Pancreas (tissue), 10 donors: ENCODE measurements at regions not wholly inside any gene's neighbourhood (a gene's known extent, or its start where the extent isn't known, plus 50 kb on each side); places are given as distances from the start of the nearest gene placed in this dataset.

Source experiments
- ATAC-seq, 4 donors: fragments of 200-7000 bp; cut with Tn5 transposase; one replicate each; pipeline versions ENCODE4 v1.8.0 to v1.9.1; 2020; ENCODE audit warnings: mild to moderate bottlenecking in 4 of 4, moderate library complexity in 4 of 4
- DNase-seq, 6 donors: peaks; one replicate each; pipeline ENCODE4 v3.0.0-alpha.2; 2020
- FAIRE-seq: peaks from 2 replicates; lab custom pipeline; 2012; peaks lifted over from hg19 to GRCh38; lab: Jason Lieb, UNC
- H3K27ac ChIP-seq, 4 donors: fragments of 200-600 bp; sonication (generic); 1 replicate in 3 of 4; 2 replicates in 1 of 4; pipeline versions ENCODE4 v1.5.0 to v1.8.0; 2020
- H3K27me3 ChIP-seq, 4 donors: fragments of 200-600 bp; one replicate each; pipeline ENCODE4 v1.8.0; 2021
- H3K36me3 ChIP-seq, 3 donors: fragments of 200-600 bp; sonication (generic) in 1 of 3; one replicate each; pipeline versions ENCODE4 v1.5.0 to v1.8.0; 2020 to 2021
- H3K4me1 ChIP-seq, 3 donors: fragments of 200-600 bp; one replicate each; pipeline ENCODE4 v1.8.0; 2021
- H3K4me3 ChIP-seq, 4 donors: fragments of 200-600 bp; sonication (generic) in 2 of 4; one replicate each; pipeline versions ENCODE4 v1.5.0 to v1.8.0; 2020 to 2021
- H3K9me3 ChIP-seq, 4 donors: fragments of 200-600 bp; one replicate each; pipeline ENCODE4 v1.8.0; 2021
- WGBS, 2 donors: extraction: QIAGEN DNeasy Blood & Tissue Kit; methylation state at CpG; one replicate each; pipeline ENCODE4 v1.1.7; 2013; 5-methylcytosine and 5-hydroxymethylcytosine counted together
- intact Hi-C, 3 donors: fragments of 100-400 bp; cut with DNase I; formaldehyde crosslinking; loops; one replicate each; pipeline versions ENCODE4 v1.11.1 to v1.14.2; 2022
- TF ChIP-seq, protein P1 (sequence below), 4 donors: fragments of 200-600 bp; sonication (generic) in 3 of 4; IDR thresholded peaks; one replicate each; pipeline versions ENCODE4 v1.5.0 to v1.8.0; 2021; ENCODE audit warnings: antibody characterized with exemption in 4 of 4
- donor health status: healthy with polysubstance abuse.
- donor health status: DM: no; HTN: no; CAD: no; lungs with moderate emphysema.
- donor health status: DM: no; HTN: no; CAD: no.
- donor health status: control.
- donor health status: control.
- donor health status: Bipolar disorder and iron deficiency.
- donor health status: DM: yes; HTN: yes; CAD: no.
- donor health status: DM: no; HTN: no; CAD: no.
- donor health status: DM: no; HTN: no; CAD: no.
- donor health status: DM: yes; HTN: yes; CAD: no.

DNA sequence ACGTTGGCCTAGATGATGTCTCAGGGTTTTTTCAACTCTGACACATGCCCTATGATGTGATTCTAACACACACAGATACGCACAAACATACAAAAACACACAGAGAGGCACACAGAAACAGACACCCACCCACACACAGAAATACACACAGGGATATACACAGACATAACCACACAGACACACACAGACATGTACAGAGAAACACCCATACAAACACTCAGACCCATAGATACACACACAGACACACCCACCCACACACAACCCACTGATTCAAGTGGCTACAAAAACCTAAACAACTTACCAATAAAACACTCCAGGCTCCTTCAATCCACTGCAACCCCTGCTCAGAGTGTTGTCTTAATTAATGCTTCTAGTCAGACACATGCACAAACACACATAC lies 244.6 kb upstream of the CCL2 start:
- DNase-seq (no peak), FAIRE-seq (no peak), ATAC-seq (no peak)
- Histone ChIP-seq H3K4me3 (no peak overlapping the region), H3K27ac (no peak overlapping the region), H3K27me3 (peaks cover 0 to 5% (median 0%) of the 10 kb centered on the region in 4 donors), H3K4me1 (no peaks in the 10 kb centered on the region), H3K36me3 (no peaks in the 10 kb centered on the region), H3K9me3 (no peaks in the 10 kb centered on the region)
- TF ChIP-seq, protein P1, sequence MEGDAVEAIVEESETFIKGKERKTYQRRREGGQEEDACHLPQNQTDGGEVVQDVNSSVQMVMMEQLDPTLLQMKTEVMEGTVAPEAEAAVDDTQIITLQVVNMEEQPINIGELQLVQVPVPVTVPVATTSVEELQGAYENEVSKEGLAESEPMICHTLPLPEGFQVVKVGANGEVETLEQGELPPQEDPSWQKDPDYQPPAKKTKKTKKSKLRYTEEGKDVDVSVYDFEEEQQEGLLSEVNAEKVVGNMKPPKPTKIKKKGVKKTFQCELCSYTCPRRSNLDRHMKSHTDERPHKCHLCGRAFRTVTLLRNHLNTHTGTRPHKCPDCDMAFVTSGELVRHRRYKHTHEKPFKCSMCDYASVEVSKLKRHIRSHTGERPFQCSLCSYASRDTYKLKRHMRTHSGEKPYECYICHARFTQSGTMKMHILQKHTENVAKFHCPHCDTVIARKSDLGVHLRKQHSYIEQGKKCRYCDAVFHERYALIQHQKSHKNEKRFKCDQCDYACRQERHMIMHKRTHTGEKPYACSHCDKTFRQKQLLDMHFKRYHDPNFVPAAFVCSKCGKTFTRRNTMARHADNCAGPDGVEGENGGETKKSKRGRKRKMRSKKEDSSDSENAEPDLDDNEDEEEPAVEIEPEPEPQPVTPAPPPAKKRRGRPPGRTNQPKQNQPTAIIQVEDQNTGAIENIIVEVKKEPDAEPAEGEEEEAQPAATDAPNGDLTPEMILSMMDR (IDR thresholded peaks at IDR 0.05) = no peak
- intact Hi-C loops = no loop called here
- 55 to 64% methylated on average over 2 of the region's 2 CpGs for WGBS, 2 donors

DNA sequence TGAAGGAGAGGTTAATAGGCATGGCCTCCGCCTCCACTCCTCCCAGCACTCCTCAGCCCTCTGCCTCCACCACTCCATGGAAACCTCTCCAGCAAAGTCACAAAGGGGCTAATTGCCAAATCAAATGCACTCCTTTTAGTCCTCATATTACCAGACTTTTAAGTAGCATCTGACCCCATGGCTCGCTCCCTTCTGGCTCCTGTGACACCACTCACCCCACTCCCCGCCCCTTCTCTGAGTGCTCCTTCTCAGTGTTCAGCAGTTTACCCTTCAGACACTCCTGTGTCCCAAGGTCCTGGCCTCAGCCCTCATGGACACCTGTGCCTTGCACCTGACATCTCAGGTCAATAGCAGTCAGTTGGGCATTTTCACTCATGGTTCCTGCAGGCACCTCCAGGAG lies 243.5 kb upstream of the CCL2 start:
- no peaks in the 10 kb centered on the region for H3K36me3 ChIP-seq
- no peaks in the 10 kb centered on the region for H3K4me1 ChIP-seq
- WGBS, 2 donors = 74 to 81% methylated on average over 3 of the region's 3 CpGs
- TF ChIP-seq, protein P1 (IDR thresholded peaks at IDR 0.05) = no peak
- no peak overlapping the region for H3K4me3 ChIP-seq
- intact Hi-C loops = no loop called here
- no peaks in the 10 kb centered on the region for H3K27me3 ChIP-seq
- FAIRE-seq = no peak
- H3K9me3 ChIP-seq = no peaks in the 10 kb centered on the region
- no peak for ATAC-seq
- H3K27ac ChIP-seq = no peak overlapping the region
- no peak for DNase-seq

DNA sequence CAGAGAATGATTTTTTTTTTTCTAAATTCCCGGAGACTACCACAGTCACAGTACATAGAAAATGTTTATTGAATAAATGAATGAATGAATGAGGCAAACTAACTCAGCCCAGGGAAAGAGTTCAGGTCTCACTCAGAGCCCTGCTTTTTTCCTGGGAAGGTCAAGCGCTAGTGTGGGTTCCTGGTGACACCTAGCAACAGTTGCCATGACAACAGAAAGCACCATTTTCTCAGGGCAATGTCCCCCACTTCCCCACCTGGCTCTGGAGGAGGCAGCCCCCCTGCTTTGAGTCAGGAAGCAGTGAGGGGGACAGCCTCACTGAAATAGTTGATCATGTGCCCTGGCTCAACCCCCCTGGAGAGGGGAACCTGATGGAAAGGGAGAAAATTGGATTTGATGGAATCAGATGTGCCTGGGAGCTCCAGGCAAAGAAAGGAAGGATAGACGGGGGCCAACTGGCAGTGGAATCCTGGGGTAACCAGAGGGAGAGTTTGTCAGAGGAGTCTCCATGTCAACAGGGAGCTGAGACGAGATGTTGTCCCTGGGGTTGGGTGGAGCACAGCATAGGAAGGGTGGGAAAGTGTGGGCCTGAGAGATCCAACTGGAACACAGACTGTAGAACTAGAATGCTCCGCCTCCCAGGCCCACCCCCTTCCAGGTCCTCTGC lies 242.2 kb upstream of the CCL2 start:
- H3K4me3 ChIP-seq = no peak overlapping the region
- no peaks in the 10 kb centered on the region for H3K27me3 ChIP-seq
- DNase-seq (no peak), ATAC-seq (no peak), FAIRE-seq (no peak)
- H3K4me1 ChIP-seq = no peaks in the 10 kb centered on the region
- WGBS, 2 donors = 52 to 62% methylated on average over 5 of the region's 5 CpGs
- H3K36me3 ChIP-seq = no peaks in the 10 kb centered on the region
- H3K27ac ChIP-seq = no peak overlapping the region
- no peaks in the 10 kb centered on the region for H3K9me3 ChIP-seq
- TF ChIP-seq, protein P1 (IDR thresholded peaks at IDR 0.05) = no peak
- intact Hi-C loops = no loop called here

DNA sequence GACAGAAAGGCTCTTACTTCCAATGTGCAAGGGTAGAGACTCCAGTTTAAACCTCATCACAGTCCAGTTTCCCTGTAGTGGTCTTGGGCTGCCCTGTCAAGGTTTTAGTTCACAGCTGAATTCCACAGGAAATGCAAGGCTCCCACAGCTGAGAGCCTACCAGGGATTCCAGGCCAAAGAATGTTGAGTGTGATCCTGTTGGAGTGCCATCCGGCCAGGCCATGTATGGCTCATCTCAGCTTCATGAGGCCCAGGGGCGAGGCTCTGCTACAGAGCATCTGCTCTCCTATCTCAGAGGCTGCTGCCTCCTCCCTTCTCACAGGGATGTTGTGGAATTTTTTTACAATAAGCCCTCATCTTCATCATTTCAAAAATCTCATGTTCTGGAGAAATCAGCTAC lies 239.8 kb upstream of the CCL2 start:
- TF ChIP-seq, protein P1 (IDR thresholded peaks at IDR 0.05) = no peak
- no peak for FAIRE-seq
- Histone ChIP-seq H3K4me1 (no peaks in the 10 kb centered on the region), H3K4me3 (no peak overlapping the region), H3K9me3 (no peaks in the 10 kb centered on the region), H3K27ac (no peak overlapping the region), H3K36me3 (no peaks in the 10 kb centered on the region), H3K27me3 (no peaks in the 10 kb centered on the region)
- intact Hi-C loops = no loop called here
- 73 to 76% methylated on average over 2 of the region's 2 CpGs for WGBS, 2 donors
- DNase-seq = no peak
- no peak for ATAC-seq

DNA sequence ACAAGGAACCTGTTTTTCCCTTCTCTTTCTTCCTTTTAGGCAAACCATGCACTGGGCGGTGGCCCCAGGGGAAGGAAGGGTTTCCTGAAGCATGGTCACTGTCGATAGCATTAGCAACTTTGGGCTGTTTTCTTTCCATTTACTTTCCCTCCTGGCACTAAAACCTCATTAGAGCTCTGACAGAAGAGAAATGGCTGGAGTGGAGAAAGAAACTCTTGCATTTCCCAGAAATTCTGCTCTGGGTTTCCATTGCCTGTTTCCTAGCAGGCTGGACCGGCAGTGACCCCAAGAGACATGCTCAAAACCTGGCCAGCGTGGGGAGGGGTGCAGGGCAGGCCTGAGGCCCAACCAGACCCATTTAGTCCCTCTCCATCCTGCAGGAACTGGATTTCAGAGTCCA lies 230.7 kb upstream of the CCL2 start:
- H3K4me3 ChIP-seq = no peak overlapping the region
- 58 to 68% methylated on average over 4 of the region's 4 CpGs for WGBS, 2 donors
- H3K9me3 ChIP-seq = no peaks in the 10 kb centered on the region
- H3K27ac ChIP-seq = no peak overlapping the region
- intact Hi-C loops = no loop called here
- DNase-seq (no peak), FAIRE-seq (no peak), ATAC-seq (peak in 1 of 4 donors; percentile 23)
- no peaks in the 10 kb centered on the region for H3K4me1 ChIP-seq
- TF ChIP-seq, protein P1 (IDR thresholded peaks at IDR 0.05) = no peak
- H3K27me3 ChIP-seq = peaks cover 0 to 4% (median 0%) of the 10 kb centered on the region in 4 donors
- no peaks in the 10 kb centered on the region for H3K36me3 ChIP-seq
